Mesothelial cell of epicardium (in vitro differentiated cells): ENCODE measurements at regions not wholly inside any gene's neighbourhood (a gene's known extent, or its start where the extent isn't known, plus 50 kb on each side); places are given as distances from the start of the nearest gene placed in this dataset.

Source experiments
- DNase-seq, 2 experiments: peaks; one replicate each; pipeline ENCODE4 v3.0.0; 2021; ENCODE audit warnings: low spot score in 2 of 2; ENCODE audit not compliant: unreplicated experiment in 2 of 2
- H3K27ac Mint-ChIP-seq: 2 replicates; pipeline ENCODE4 v1.8.0; 2021; ENCODE audit warnings: mixed read lengths
- H3K27me3 Mint-ChIP-seq: 2 replicates; pipeline ENCODE4 v1.8.0; 2021; ENCODE audit warnings: low read depth, mixed read lengths
- H3K36me3 Mint-ChIP-seq: 2 replicates; pipeline ENCODE4 v1.8.0; 2021; ENCODE audit warnings: mixed read lengths
- H3K4me1 Mint-ChIP-seq: 2 replicates; pipeline ENCODE4 v1.8.0; 2021; ENCODE audit warnings: mixed read lengths
- H3K4me3 Mint-ChIP-seq: 2 replicates; pipeline ENCODE4 v1.8.0; 2021; ENCODE audit warnings: mild to moderate bottlenecking, moderate library complexity, mixed read lengths
- H3K9me3 Mint-ChIP-seq: 2 replicates; pipeline ENCODE4 v1.8.0; 2021; ENCODE audit warnings: mixed read lengths
- CTCF ChIP-seq: fragments of 200-600 bp; sonication (generic); IDR thresholded peaks from one replicate; pipeline ENCODE4 v1.5.0; 2021; ENCODE audit warnings: antibody characterized with exemption; ENCODE audit not compliant: unreplicated experiment

- Mint-ChIP-seq H3K27me3 (peaks cover 2% of the 10 kb centered on the region), H3K9me3 (no peaks in the 10 kb centered on the region), H3K4me1 (no peaks in the 10 kb centered on the region), H3K36me3 (no peaks in the 10 kb centered on the region), H3K27ac (no peak overlapping the region), H3K4me3 (no peak overlapping the region)
- no peak for DNase-seq
- no peak for TF ChIP-seq CTCF
These were observed 212.7 kb upstream of the C1QTNF7 start for GRCh38 chr4:15215109-15215508.

GRCh38 chr4:15226203-15226602, 201.6 kb upstream of the C1QTNF7 start:
- Mint-ChIP-seq H3K9me3 (peaks cover 13% of the 10 kb centered on the region), H3K4me3 (no peak overlapping the region), H3K36me3 (no peaks in the 10 kb centered on the region), H3K27ac (no peak overlapping the region), H3K27me3 (no peaks in the 10 kb centered on the region), H3K4me1 (no peaks in the 10 kb centered on the region)
- DNase-seq = no peak
- no peak for TF ChIP-seq CTCF

- H3K9me3 Mint-ChIP-seq = no peaks in the 10 kb centered on the region
- peak; percentile 79 for TF ChIP-seq CTCF
- H3K4me3 Mint-ChIP-seq = no peak overlapping the region
- H3K4me1 Mint-ChIP-seq = peaks cover 28% of the 10 kb centered on the region
- peak; percentile 48 to 79 for DNase-seq
- no peaks in the 10 kb centered on the region for H3K27me3 Mint-ChIP-seq
- H3K27ac Mint-ChIP-seq = peak overlapping the region; percentile 19
- no peaks in the 10 kb centered on the region for H3K36me3 Mint-ChIP-seq
These were observed 196.4 kb upstream of the C1QTNF7 start for GRCh38 chr4:15231265-15232091.

GRCh38 chr4:15232366-15233263, 195.2 kb upstream of the C1QTNF7 start:
- no peak for TF ChIP-seq CTCF
- Mint-ChIP-seq H3K27me3 (no peaks in the 10 kb centered on the region), H3K9me3 (no peaks in the 10 kb centered on the region), H3K27ac (peak overlapping the region; percentile 76), H3K4me1 (peaks cover 28% of the 10 kb centered on the region), H3K36me3 (no peaks in the 10 kb centered on the region), H3K4me3 (no peak overlapping the region)
- no peak for DNase-seq

GRCh38 chr4:15233264-15233597, 194.6 kb upstream of the C1QTNF7 start:
- no peak for TF ChIP-seq CTCF
- Mint-ChIP-seq H3K4me3 (no peak overlapping the region), H3K9me3 (no peaks in the 10 kb centered on the region), H3K4me1 (peaks cover 28% of the 10 kb centered on the region), H3K27me3 (no peaks in the 10 kb centered on the region), H3K27ac (peak overlapping the region; percentile 75), H3K36me3 (no peaks in the 10 kb centered on the region)
- DNase-seq = no peak
